ENCODE measurements at regions not wholly inside any gene's neighbourhood (a gene's known extent, or its start where the extent isn't known, plus 50 kb on each side); places are given as distances from the start of the nearest gene placed in this dataset.

DNA sequence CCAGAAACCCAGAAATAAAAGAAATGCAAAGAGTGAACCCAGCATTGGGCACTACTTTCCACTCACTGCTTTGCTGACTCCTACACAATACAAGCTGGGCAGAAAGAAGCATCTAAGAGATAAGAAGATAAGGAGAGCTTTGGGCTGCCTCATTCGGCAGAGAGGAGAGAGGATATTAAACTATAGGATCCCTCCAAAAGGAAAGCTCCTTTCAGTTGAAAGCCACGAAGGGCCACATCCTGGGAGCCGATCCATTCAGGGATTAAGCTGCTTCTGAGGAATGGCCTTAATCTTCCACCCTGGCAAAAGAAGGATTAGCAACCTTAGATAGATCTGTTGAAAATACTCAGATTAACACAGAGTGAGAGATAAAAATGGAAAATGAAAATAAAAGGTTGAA, 274.9 kb upstream of the PPP2R3A start:
- H3K27me3 ChIP-seq, result no peaks in the 10 kb centered on the region
- H3K9me3 ChIP-seq, result no peaks in the 10 kb centered on the region
- DNase-seq, result no peak
- H3K36me3 ChIP-seq, result no peaks in the 10 kb centered on the region
- no peak for TF ChIP-seq CTCF (IDR thresholded peaks at IDR 0.05)
- ATAC-seq, result no peak
- no peak overlapping the region for H3K4me3 ChIP-seq
- H3K27ac ChIP-seq, result no peak overlapping the region
- no peaks in the 10 kb centered on the region for H3K4me1 ChIP-seq
- intact Hi-C loops (cut with DNase I), result no loop called here

- H3K27me3 ChIP-seq, result no peaks in the 10 kb centered on the region
- no peaks in the 10 kb centered on the region for H3K9me3 ChIP-seq
- TF ChIP-seq CTCF (IDR thresholded peaks at IDR 0.05), result no peak
- no peak overlapping the region for H3K27ac ChIP-seq
- no peak for ATAC-seq
- no peaks in the 10 kb centered on the region for H3K36me3 ChIP-seq
- H3K4me1 ChIP-seq, result no peaks in the 10 kb centered on the region
- intact Hi-C loops (cut with DNase I), result no loop called here
- DNase-seq, result no peak
- no peak overlapping the region for H3K4me3 ChIP-seq
Observed at GRCh38 chr3:135691240-135691639, 274.3 kb upstream of the PPP2R3A start.

DNA sequence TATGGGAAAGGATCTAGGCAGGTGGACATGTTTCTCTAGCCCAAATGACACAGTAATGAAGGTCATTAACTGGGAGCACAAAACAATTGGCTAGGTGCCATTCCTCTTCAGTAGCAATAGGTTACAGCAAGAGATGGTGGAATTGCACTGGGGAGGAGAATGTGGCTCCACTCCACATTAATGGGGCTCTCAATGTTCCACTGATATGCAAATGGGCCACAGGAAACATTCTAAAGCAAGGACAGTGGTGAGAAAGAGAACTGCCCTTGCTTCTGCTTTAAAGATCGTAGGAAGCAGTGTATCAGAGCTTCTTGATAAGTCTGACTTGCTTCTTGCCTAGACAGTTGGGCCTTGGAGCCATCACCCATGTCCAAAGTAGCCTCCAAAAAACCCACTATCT, 271.4 kb upstream of the PPP2R3A start:
- Histone ChIP-seq H3K27ac (no peak overlapping the region), H3K4me1 (no peaks in the 10 kb centered on the region), H3K4me3 (no peak overlapping the region), H3K9me3 (no peaks in the 10 kb centered on the region), H3K27me3 (no peaks in the 10 kb centered on the region), H3K36me3 (no peaks in the 10 kb centered on the region)
- no peak for TF ChIP-seq CTCF (IDR thresholded peaks at IDR 0.05)
- intact Hi-C loops (cut with DNase I), result no loop called here
- DNase-seq (no peak), ATAC-seq (no peak)

- intact Hi-C loops (cut with DNase I), result no loop called here
- Histone ChIP-seq H3K27ac (no peak overlapping the region), H3K27me3 (no peaks in the 10 kb centered on the region), H3K4me1 (no peaks in the 10 kb centered on the region), H3K4me3 (no peak overlapping the region), H3K9me3 (no peaks in the 10 kb centered on the region), H3K36me3 (no peaks in the 10 kb centered on the region)
- DNase-seq (no peak), ATAC-seq (no peak)
- TF ChIP-seq CTCF (IDR thresholded peaks at IDR 0.05), result no peak
Observed at GRCh38 chr3:135699741-135700140, 265.8 kb upstream of the PPP2R3A start.

GRCh38 chr3:135706758-135707375, 258.7 kb upstream of the PPP2R3A start:
- H3K27me3 ChIP-seq, result no peaks in the 10 kb centered on the region
- H3K27ac ChIP-seq, result no peak overlapping the region
- no peaks in the 10 kb centered on the region for H3K4me1 ChIP-seq
- DNase-seq (peak in 1 of 4 donors; percentile 5), ATAC-seq (no peak)
- H3K9me3 ChIP-seq, result no peaks in the 10 kb centered on the region
- intact Hi-C loops (cut with DNase I), result no loop called here
- no peak overlapping the region for H3K4me3 ChIP-seq
- TF ChIP-seq CTCF (IDR thresholded peaks at IDR 0.05), result no peak
- H3K36me3 ChIP-seq, result no peaks in the 10 kb centered on the region
